Lung (tissue), 11 donors: ENCODE measurements at regions not wholly inside any gene's neighbourhood (a gene's known extent, or its start where the extent isn't known, plus 50 kb on each side); places are given as distances from the start of the nearest gene placed in this dataset.

ENCODE experiments used
- ATAC-seq: fragments of 200-7000 bp; cut with Tn5 transposase; one replicate; pipeline ENCODE4 v1.9.1; 2020; ENCODE audit warnings: moderate number of reproducible peaks; ENCODE audit not compliant: insufficient read depth, low FRiP score
- DNase-seq, 3 donors: peaks; one replicate each; pipeline ENCODE4 v3.0.0-alpha.2; 2013 to 2017
- H3K27ac ChIP-seq, 2 donors: one replicate each; pipeline ENCODE4 v1.5.1; 2013; ENCODE audit warnings: mild to moderate bottlenecking in 2 of 2, moderate library complexity in 2 of 2, control low read depth in 1 of 2, inconsistent platforms in 1 of 2, low read depth in 1 of 2, low read length in 1 of 2
- H3K27me3 ChIP-seq, 3 donors: one replicate each; pipeline ENCODE4 v1.5.1; 2013; ENCODE audit warnings: low read length in 2 of 3; ENCODE audit not compliant: control insufficient read depth in 3 of 3, insufficient read depth in 3 of 3
- H3K36me3 ChIP-seq, 4 donors: one replicate each; pipeline ENCODE4 v1.5.1; 2013; ENCODE audit warnings: low read length in 4 of 4, mild to moderate bottlenecking in 1 of 4, moderate library complexity in 1 of 4; ENCODE audit not compliant: control insufficient read depth in 4 of 4, insufficient read depth in 4 of 4
- H3K4me1 ChIP-seq, 5 donors: one replicate each; pipeline ENCODE4 v1.5.1; 2013; ENCODE audit warnings: low read length in 5 of 5, mild to moderate bottlenecking in 2 of 5, moderate library complexity in 1 of 5; ENCODE audit not compliant: control insufficient read depth in 5 of 5, insufficient read depth in 5 of 5
- H3K4me3 ChIP-seq: one replicate; pipeline ENCODE4 v1.5.1; 2013; ENCODE audit warnings: mild to moderate bottlenecking, control low read depth, moderate library complexity
- H3K9ac ChIP-seq, 2 donors: one replicate each; pipeline ENCODE4 v1.5.1; 2013; ENCODE audit warnings: low read length in 2 of 2, control low read depth in 1 of 2; ENCODE audit not compliant: insufficient read depth in 1 of 2
- H3K9me3 ChIP-seq, 4 donors: one replicate each; pipeline ENCODE4 v1.5.1; 2013; ENCODE audit warnings: low read length in 3 of 4, mild to moderate bottlenecking in 1 of 4, moderate library complexity in 1 of 4; ENCODE audit not compliant: control insufficient read depth in 4 of 4, insufficient read depth in 3 of 4
- WGBS, 2 donors: extraction: QIAGEN DNeasy Blood & Tissue Kit; methylation state at CpG; one replicate each; pipeline ENCODE4 v1.1.7; 2013; 5-methylcytosine and 5-hydroxymethylcytosine counted together
- TF ChIP-seq, protein P1 (sequence below): IDR thresholded peaks from 2 replicates; pipeline ENCODE4 v1.5.1; 2012; ENCODE audit warnings: mild to moderate bottlenecking; ENCODE audit errors: control extremely low read depth, extremely low read depth
- donor health status: control.
- donor health status: control.
- donor health status: Bipolar disorder and iron deficiency.
- donor health status: healthy.
- donor health status: DM: yes; HTN: yes; CAD: no.

DNA sequence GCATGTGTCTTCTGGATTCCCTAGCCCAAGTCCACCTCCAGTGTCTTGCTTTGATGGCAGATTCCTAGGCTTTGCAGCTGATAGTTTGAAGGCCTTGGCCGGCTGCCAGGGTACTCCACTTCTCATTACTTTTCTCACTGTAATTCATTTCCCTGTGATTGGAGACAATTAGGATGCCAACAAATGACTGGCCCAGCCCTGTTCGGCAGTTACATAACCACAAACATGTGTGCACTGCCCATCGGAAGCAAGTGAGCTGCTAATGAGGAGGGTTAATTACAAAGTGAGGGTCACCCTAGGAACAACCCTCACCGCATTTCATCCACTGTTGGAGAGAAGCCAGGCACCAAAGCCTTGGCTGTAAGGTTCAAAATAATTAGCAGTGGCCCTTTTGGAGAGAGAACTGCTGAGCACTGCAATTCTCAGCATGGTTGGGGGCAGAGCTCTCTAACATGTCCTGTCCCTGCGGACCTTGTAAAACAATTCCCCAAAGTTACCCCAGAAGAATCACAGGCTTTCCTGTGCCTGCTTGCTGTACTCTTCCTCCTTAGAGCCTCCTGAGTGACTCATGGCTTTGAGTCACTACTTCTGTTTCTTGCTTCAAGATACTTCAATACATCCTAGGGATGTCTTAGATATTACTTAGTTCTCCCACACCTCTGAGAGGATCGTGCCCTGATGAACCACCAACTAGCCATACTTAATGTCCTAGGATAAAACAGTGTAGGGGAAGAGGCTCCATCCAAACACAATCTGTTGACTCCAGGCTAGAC is 109.7 kb upstream of the GALNT18 start:
- 71 to 75% methylated on average over 6 of the region's 6 CpGs for WGBS, 2 donors
- TF ChIP-seq, protein P1, sequence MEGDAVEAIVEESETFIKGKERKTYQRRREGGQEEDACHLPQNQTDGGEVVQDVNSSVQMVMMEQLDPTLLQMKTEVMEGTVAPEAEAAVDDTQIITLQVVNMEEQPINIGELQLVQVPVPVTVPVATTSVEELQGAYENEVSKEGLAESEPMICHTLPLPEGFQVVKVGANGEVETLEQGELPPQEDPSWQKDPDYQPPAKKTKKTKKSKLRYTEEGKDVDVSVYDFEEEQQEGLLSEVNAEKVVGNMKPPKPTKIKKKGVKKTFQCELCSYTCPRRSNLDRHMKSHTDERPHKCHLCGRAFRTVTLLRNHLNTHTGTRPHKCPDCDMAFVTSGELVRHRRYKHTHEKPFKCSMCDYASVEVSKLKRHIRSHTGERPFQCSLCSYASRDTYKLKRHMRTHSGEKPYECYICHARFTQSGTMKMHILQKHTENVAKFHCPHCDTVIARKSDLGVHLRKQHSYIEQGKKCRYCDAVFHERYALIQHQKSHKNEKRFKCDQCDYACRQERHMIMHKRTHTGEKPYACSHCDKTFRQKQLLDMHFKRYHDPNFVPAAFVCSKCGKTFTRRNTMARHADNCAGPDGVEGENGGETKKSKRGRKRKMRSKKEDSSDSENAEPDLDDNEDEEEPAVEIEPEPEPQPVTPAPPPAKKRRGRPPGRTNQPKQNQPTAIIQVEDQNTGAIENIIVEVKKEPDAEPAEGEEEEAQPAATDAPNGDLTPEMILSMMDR, result no peak

DNA sequence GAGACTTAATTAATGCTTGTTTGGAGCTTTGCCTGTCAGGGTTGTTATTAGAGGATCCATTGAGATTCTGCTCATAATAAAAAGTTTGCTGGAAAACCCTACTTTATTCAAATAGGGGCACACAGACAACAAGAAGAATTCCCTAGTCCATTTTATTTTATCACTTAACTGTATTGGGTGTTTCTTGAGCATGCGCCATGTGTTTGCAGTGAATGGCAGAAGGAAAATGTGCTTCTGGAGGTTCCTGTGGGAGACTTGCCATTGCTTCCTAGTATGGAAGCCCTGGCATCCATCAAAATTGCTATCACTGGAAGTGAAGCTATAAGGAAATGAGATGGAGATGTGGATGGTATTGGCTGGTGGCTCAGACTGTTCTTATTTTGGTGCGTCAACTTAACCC is 106.6 kb upstream of the GALNT18 start:
- H3K4me1 ChIP-seq, result peaks cover 0 to 4% (median 0%) of the 10 kb centered on the region in 5 donors
- DNase-seq (no peak), ATAC-seq (no peak)
- H3K9ac ChIP-seq, result no peak overlapping the region
- H3K9me3 ChIP-seq, result peaks cover 0 to 3% (median 0%) of the 10 kb centered on the region in 4 donors
- no peak overlapping the region for H3K4me3 ChIP-seq
- TF ChIP-seq, protein P1, result no peak
- no peaks in the 10 kb centered on the region for H3K36me3 ChIP-seq
- H3K27me3 ChIP-seq, result no peaks in the 10 kb centered on the region
- H3K27ac ChIP-seq, result no peak overlapping the region
- whole genome bisulfite sequencing, 2 donors, result 93 to 94% methylated on average over 2 of the region's 2 CpGs

More for the DNA sequence above, 109.7 kb upstream of the GALNT18 start:
- H3K27me3 ChIP-seq, result no peaks in the 10 kb centered on the region
- H3K9me3 ChIP-seq, result peaks cover 0 to 3% (median 0%) of the 10 kb centered on the region in 4 donors
- peaks cover 0 to 4% (median 0%) of the 10 kb centered on the region in 5 donors for H3K4me1 ChIP-seq
- H3K27ac ChIP-seq, result no peak overlapping the region
- H3K4me3 ChIP-seq, result no peak overlapping the region
- DNase-seq (peak; percentile 19 to 37 (median 31)), ATAC-seq (no peak)
- H3K36me3 ChIP-seq, result no peaks in the 10 kb centered on the region
- H3K9ac ChIP-seq, result no peak overlapping the region

GRCh38 chr11:11725438-11725837 is 103.6 kb upstream of the GALNT18 start:
- no peak overlapping the region for H3K9ac ChIP-seq
- no peak overlapping the region for H3K27ac ChIP-seq
- TF ChIP-seq, protein P1, result no peak
- no peak for DNase-seq
- H3K4me1 ChIP-seq, result no peaks in the 10 kb centered on the region
- H3K9me3 ChIP-seq, result peaks cover 0 to 7% (median 2%) of the 10 kb centered on the region in 4 donors
- ATAC-seq, result no peak
- no peaks in the 10 kb centered on the region for H3K27me3 ChIP-seq
- no peaks in the 10 kb centered on the region for H3K36me3 ChIP-seq
- 89 to 94% methylated on average over 5 of the region's 5 CpGs for WGBS, 2 donors
- H3K4me3 ChIP-seq, result no peak overlapping the region
